ENCODE measurements at regions not wholly inside any gene's neighbourhood (a gene's known extent, or its start where the extent isn't known, plus 50 kb on each side); places are given as distances from the start of the nearest gene placed in this dataset.

DNA sequence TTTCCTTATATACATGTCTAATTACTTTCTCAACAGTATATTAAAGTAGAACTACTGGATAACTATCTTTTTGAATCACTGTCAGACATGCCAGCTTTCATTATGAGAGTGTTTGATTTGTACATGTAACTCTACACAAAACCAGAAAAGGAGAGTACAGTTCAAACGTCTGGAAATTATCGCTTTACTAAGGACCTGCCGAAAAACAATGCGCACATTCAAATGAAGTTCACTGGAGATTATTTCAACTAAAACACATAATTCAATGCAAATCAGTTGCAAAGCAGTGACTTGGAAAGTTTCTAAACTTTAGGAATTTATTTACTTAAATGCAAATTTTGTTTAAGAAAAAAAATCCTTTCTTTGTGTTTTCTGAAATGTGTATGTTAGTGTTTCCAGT lies 942.5 kb downstream of the EFNA5 start:
- Histone ChIP-seq H4K5ac (ENCODE audit: low read depth, low read length) (no peak overlapping the region), H3K9ac (ENCODE audit: low read depth, low read length) (no peak overlapping the region), H2BK20ac (ENCODE audit: low read depth, low read length) (no peak overlapping the region), H3K4ac (ENCODE audit: low read depth, low read length) (no peak overlapping the region), H3K14ac (replicated peaks; ENCODE audit: low read depth, low read length) (no peak overlapping the region), H3K4me3 (ENCODE audit: insufficient read depth, low read depth, low read length) (no peak overlapping the region), H3K56ac (ENCODE audit: extremely low read depth, insufficient read depth, low read length) (no peak overlapping the region), H3K4me2 (ENCODE audit: low read depth, low read length) (no peak overlapping the region), H2AK9ac (replicated peaks; ENCODE audit: low read depth, low read length, poor library complexity) (no peak overlapping the region), H2BK120ac (ENCODE audit: low read depth, low read length) (no peak overlapping the region), H3K27me3 (ENCODE audit: control insufficient read depth, insufficient read depth, low read length) (no peaks in the 10 kb centered on the region), H3K36me3 (ENCODE audit: control insufficient read depth, insufficient read depth, low read length) (no peaks in the 10 kb centered on the region), H3K9me3 (ENCODE audit: control insufficient read depth, insufficient read depth, low read length) (peaks cover 8% of the 10 kb centered on the region), H3K27ac (ENCODE audit: insufficient read depth, low read length) (no peak overlapping the region), H2BK15ac (ENCODE audit: low read depth, low read length) (no peak overlapping the region), H2AFZ (replicated peaks; ENCODE audit: low read length, poor library complexity) (no peak overlapping the region), H3K79me1 (ENCODE audit: low read depth in 1 of 2, low read length in 2 of 2) (no peaks in the 10 kb centered on the region), H2AK5ac (ENCODE audit: low read depth, low read length) (no peak overlapping the region), H4K91ac (ENCODE audit: insufficient read depth, low read depth, low read length) (no peak overlapping the region), H2BK5ac (ENCODE audit: low read depth, low read length, poor library complexity, severe bottlenecking) (no peak overlapping the region), H3K18ac (ENCODE audit: low read depth, low read length) (no peak overlapping the region), H3K23ac (ENCODE audit: low read depth, low read length) (no peak overlapping the region), H4K8ac (ENCODE audit: low read depth in 2 of 2, low read length in 2 of 2) (no peak overlapping the region), H4K20me1 (ENCODE audit: insufficient read depth, low read length) (no peaks in the 10 kb centered on the region), H3K4me1 (ENCODE audit: control insufficient read depth, insufficient read depth, low read length) (no peaks in the 10 kb centered on the region), H3K9me1 (ENCODE audit: insufficient read depth, low read length) (no peaks in the 10 kb centered on the region)
- DNase-seq (no peak), ATAC-seq (ENCODE audit: low read depth) (no peak)
- ChIA-PET POLR2A (ENCODE audit: unreplicated experiment) (no interaction called here), CTCF (no interaction called here)
- dilution Hi-C loops (cut with HindIII; ENCODE audit: low sequenced_read_pairs, unreplicated experiment): no loop called here
- in situ Hi-C loops (cut with MboI; ENCODE audit: low sequenced_read_pairs): no loop called here
- intact Hi-C loops (cut with micrococcal nuclease): no loop called here
- no TSS peak for BruUV-seq (replicated peaks)
- WGBS, 2 experiments (ENCODE audit: extremely low coverage in 2 of 2, insufficient read length in 1 of 2): no CpG with 5 or more reads among the region's 4 CpGs
- TF ChIP-seq, protein P1, sequence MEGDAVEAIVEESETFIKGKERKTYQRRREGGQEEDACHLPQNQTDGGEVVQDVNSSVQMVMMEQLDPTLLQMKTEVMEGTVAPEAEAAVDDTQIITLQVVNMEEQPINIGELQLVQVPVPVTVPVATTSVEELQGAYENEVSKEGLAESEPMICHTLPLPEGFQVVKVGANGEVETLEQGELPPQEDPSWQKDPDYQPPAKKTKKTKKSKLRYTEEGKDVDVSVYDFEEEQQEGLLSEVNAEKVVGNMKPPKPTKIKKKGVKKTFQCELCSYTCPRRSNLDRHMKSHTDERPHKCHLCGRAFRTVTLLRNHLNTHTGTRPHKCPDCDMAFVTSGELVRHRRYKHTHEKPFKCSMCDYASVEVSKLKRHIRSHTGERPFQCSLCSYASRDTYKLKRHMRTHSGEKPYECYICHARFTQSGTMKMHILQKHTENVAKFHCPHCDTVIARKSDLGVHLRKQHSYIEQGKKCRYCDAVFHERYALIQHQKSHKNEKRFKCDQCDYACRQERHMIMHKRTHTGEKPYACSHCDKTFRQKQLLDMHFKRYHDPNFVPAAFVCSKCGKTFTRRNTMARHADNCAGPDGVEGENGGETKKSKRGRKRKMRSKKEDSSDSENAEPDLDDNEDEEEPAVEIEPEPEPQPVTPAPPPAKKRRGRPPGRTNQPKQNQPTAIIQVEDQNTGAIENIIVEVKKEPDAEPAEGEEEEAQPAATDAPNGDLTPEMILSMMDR (conservative IDR thresholded peaks at IDR 0.05; ENCODE audit: low read depth, low read length): no peak
- TF ChIP-seq, protein P2, sequence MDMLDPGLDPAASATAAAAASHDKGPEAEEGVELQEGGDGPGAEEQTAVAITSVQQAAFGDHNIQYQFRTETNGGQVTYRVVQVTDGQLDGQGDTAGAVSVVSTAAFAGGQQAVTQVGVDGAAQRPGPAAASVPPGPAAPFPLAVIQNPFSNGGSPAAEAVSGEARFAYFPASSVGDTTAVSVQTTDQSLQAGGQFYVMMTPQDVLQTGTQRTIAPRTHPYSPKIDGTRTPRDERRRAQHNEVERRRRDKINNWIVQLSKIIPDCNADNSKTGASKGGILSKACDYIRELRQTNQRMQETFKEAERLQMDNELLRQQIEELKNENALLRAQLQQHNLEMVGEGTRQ (IDR thresholded peaks at IDR 0.05; ENCODE audit: low read depth, low read length): no peak
- no peak for TF ChIP-seq NFE2L2 (IDR thresholded peaks at IDR 0.05; ENCODE audit: low read depth, low read length)
- TF ChIP-seq MXI1 (IDR thresholded peaks at IDR 0.05; ENCODE audit: borderline replicate concordance, low read depth, low read length): no peak
- no peak for TF ChIP-seq CHD1 (IDR thresholded peaks at IDR 0.05; ENCODE audit: low read depth, low read length)
- TF ChIP-seq CEBPB (IDR thresholded peaks at IDR 0.05; ENCODE audit: low read depth, low read length): no peak
- no peak for TF ChIP-seq POLR2A (IDR thresholded peaks at IDR 0.05; ENCODE audit: low read depth, low read length)
- TF ChIP-seq BHLHE40 (IDR thresholded peaks at IDR 0.05; ENCODE audit: low read depth, low read length): no peak
- no peak for TF ChIP-seq RFX5 (IDR thresholded peaks at IDR 0.05; ENCODE audit: low read depth, low read length)

All from IMR-90 (cell line).